ENCODE measurements at regions not wholly inside any gene's neighbourhood (a gene's known extent, or its start where the extent isn't known, plus 50 kb on each side); places are given as distances from the start of the nearest gene placed in this dataset.

DNA sequence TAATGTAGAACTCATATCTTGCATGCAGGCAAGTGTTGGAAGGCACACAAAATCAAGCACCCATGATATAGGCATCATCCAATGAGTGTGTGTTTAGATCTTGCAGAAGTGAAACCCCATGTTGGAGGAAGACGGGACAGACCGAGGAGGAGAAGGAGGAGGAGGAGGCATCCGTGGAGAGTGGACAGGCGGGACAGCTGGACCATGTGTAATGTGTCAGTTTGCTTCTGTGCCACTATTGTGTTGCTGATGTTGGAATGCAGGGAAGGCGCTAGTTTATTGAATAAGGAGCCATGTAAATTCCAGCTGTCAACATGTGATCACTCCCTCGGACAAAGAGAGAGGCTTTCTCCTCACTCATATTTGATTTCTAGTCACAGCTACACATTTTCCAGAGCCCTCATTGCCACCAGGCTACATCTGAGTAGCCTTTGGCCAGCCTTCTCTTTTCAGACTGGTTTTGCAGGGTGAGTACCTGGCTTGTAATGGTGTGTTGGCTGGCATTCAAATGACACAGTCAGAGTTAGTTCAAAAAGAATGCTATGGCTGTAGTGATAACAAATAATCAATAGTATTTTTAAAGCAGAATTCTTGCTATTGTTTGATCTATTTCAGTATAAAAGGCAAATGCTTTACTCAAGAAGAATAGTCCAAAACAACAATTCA is 1037.6 kb upstream of the NR2F2 start:
- in situ Hi-C loops (cut with HindIII; ENCODE audit: low pct_unique_long_range_greater_than_20kb, low sequenced_read_pairs), result no loop called here
- no peak for DNase-seq (ENCODE audit: low read depth)

DNA sequence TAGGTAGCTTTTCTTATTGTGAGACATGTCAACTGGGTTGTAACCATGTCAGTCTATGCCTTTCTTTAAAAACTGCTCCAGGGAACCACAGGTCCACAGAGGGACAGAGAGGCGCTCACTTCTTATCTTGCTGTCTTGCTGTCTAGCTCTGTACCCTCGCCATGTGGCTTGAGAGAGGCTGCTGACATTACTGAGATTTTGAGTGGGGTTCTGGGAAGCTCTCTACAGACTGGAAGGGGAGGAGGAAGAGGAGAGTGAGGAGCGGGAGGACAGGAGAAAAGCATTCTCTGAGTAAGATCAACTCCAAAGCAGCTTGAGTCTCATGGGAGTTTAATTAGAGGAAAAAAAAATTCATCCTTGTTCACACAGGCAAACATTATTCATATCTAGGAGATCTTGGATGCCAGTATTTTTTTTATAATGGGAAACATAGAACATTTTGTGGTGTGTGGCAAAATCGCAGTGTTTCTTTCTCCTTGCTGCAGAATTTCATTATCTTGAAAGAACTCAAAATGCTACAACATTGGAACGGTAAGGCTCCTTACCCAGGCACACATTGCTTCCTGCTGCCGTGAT is 1037.0 kb upstream of the NR2F2 start:
- DNase-seq (ENCODE audit: low read depth), result no peak
- in situ Hi-C loops (cut with HindIII; ENCODE audit: low pct_unique_long_range_greater_than_20kb, low sequenced_read_pairs), result no loop called here

DNA sequence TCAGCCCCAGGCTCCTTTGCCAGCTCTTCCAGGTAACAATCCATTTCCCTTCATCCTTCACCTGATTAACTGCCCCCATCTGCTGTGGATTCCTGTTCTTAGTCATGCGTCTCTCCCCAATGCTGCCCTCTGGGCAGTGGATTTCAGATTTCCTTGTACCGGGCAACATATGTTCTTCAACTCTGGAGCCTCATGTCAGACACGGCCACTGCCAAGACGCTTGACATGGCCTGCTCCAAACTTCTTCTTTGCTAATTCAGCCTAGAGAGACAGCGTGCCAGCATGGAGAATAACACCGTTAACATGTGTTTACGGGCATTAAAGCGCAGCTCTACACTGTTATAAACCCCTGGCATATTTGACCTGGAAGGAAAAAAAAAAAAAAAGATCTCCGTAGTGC is 1035.1 kb upstream of the NR2F2 start:
- DNase-seq (ENCODE audit: low read depth), result no peak

DNA sequence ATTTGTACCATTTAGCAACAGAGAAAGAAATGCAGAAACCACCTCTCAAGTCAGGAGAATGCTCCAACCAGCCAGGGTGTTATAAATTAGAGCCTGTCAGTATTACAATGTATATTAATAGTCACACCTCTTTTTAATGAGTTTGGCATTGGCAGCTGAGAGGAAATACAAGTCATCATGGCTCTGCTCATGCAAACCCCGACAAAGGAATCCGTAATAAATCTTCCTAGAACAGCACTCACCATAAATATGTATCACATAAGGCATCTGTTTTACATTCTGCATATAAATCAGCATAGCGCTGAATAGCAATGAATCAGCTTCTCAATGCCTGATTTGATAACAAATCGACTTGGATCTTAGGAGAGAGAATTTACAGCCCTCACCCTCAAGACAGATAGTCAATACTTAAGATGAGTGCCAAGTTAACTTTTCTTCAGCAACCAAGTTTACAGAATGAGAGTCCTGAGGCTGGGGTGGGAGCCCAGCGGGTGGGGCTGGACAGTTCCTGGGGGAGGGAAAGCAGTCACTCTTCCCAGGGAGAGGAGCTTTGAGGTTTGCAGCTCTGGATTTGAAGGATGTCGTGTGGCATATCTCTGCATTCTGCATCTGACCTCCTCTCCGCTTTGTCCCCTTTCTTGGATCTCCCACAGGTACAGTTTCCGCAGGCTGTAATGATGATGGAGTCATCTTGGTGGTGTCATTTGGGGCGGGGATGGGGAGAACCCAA is 1034.4 kb upstream of the NR2F2 start:
- in situ Hi-C loops (cut with HindIII; ENCODE audit: low pct_unique_long_range_greater_than_20kb, low sequenced_read_pairs), result no loop called here
- no peak for DNase-seq (ENCODE audit: low read depth)

More for the DNA sequence above, 1035.1 kb upstream of the NR2F2 start:
- in situ Hi-C loops (cut with HindIII; ENCODE audit: low pct_unique_long_range_greater_than_20kb, low sequenced_read_pairs), result no loop called here

DNA sequence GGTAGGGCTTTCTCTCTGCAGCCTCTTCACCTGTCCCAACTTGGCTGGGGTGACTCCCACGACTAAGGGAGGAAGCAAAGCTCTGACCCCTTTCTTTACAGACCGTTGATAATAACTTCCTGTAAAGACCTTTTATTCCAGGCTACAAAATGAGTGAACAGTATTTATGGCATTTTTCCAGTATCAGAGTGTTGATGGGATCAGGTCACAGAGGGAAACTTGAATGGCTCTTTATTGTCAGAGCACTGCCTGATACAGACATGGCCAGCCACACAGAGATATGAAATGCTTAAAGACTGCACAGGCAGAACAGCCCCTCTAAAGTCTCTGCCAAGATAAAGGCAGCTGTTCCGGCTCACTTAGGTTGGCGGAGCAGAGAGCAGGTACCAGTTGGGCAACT is 1033.9 kb upstream of the NR2F2 start:
- in situ Hi-C loops (cut with HindIII; ENCODE audit: low pct_unique_long_range_greater_than_20kb, low sequenced_read_pairs), result no loop called here

GRCh38 chr15:95298729-95299128 is 1031.8 kb upstream of the NR2F2 start:
- in situ Hi-C loops (cut with HindIII; ENCODE audit: low pct_unique_long_range_greater_than_20kb, low sequenced_read_pairs), result no loop called here
- no peak for DNase-seq (ENCODE audit: low read depth)

More for the DNA sequence above, 1033.9 kb upstream of the NR2F2 start:
- no peak for DNase-seq (ENCODE audit: low read depth)

DNA sequence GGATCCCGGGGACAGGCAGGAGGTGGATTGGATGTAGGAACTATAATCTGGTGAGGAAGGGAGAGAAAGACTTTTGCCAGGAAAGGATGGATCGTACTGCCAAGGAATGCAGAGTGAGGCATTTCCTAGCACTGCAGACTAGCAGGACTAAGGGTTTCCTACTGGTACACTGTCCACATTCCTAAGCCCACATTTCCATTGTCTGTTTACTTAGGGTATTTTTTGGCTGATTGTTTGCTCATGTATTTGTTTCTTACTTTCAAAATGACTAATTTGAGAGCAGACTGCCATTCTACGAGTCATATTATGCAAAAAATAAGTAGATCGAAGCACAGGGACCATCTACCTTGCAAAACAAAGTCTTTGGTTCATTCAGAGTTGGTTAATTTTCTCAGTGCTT is 1029.5 kb upstream of the NR2F2 start:
- DNase-seq (ENCODE audit: low read depth), result no peak
- in situ Hi-C loops (cut with HindIII; ENCODE audit: low pct_unique_long_range_greater_than_20kb, low sequenced_read_pairs), result no loop called here

DNA sequence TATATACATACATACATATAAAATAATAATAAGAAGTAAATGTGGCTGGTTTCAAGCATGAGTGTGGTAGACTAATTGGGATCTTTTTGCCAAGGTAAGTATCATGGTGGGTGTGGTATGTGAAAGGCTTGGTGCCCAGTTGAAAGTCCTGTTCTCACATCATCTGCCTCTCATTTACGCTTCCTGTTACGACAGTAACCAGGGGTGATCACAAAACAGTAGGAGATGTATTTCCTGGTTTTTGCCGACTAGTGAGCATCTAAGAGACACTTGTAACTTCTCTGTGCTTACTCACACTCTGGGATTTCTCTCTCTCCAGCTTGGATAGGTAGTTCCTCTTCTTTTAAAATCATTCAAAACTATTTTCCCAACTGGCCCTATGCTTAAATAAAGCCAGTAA is 1028.3 kb upstream of the NR2F2 start:
- no peak for DNase-seq (ENCODE audit: low read depth)
- in situ Hi-C loops (cut with HindIII; ENCODE audit: low pct_unique_long_range_greater_than_20kb, low sequenced_read_pairs), result no loop called here

- in situ Hi-C loops (cut with HindIII; ENCODE audit: low pct_unique_long_range_greater_than_20kb, low sequenced_read_pairs), result no loop called here
- no peak for DNase-seq (ENCODE audit: low read depth)
Observed at GRCh38 chr15:95302809-95303208, 1027.7 kb upstream of the NR2F2 start.

GRCh38 chr15:95303713-95304112 is 1026.8 kb upstream of the NR2F2 start:
- no peak for DNase-seq (ENCODE audit: low read depth)
- in situ Hi-C loops (cut with HindIII; ENCODE audit: low pct_unique_long_range_greater_than_20kb, low sequenced_read_pairs), result no loop called here

GRCh38 chr15:95304151-95304946 is 1026.2 kb upstream of the NR2F2 start:
- in situ Hi-C loops (cut with HindIII; ENCODE audit: low pct_unique_long_range_greater_than_20kb, low sequenced_read_pairs), result no loop called here
- DNase-seq (ENCODE audit: low read depth), result no peak

DNA sequence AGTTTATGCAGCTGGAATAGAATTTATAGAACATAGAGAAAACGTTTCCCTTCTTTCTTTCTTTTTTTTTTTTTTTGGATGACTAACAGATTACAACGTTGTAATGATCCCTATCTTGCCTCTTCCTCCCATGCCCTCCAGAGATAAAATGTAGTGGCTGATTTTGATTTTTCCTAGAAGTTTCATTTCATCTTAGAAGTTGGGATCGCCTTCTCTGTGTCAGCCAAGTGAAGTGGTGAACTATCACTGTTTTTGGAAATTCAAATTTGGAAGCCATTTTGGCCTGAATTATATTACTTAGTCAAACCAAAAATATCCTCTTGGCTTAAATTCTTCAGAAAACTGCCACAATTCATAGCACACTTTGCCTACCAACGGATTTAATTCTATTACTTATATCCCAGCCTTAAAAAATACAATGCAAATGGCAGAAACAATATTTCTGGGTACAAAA is 1025.5 kb upstream of the NR2F2 start:
- DNase-seq (ENCODE audit: low read depth), result no peak
- in situ Hi-C loops (cut with HindIII; ENCODE audit: low pct_unique_long_range_greater_than_20kb, low sequenced_read_pairs), result no loop called here

DNA sequence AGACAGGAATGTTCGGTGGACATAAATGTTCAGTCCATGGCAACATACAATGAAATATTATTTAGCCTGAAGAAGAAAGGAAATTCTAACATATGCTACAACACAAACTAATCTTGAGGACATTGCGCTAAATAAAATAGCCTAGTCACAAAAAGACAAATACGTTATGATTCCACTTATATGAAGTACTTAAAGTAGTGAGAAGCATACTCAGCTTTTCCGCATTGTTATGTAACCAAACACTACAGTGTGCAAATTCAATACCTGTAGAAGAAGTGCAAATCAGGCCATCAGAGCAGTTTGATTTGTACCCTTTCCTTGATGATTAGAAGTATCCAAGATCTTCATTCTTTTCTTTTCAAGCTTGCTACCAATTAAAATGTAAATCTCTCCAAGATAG is 1023.4 kb upstream of the NR2F2 start:
- in situ Hi-C loops (cut with HindIII; ENCODE audit: low pct_unique_long_range_greater_than_20kb, low sequenced_read_pairs), result no loop called here
- DNase-seq (ENCODE audit: low read depth), result no peak

GRCh38 chr15:95319242-95319641 is 1011.3 kb upstream of the NR2F2 start:
- DNase-seq (ENCODE audit: low read depth), result no peak
- in situ Hi-C loops (cut with HindIII; ENCODE audit: low pct_unique_long_range_greater_than_20kb, low sequenced_read_pairs), result no loop called here

GRCh38 chr15:95323796-95324195 is 1006.7 kb upstream of the NR2F2 start:
- in situ Hi-C loops (cut with HindIII; ENCODE audit: low pct_unique_long_range_greater_than_20kb, low sequenced_read_pairs), result no loop called here
- DNase-seq (ENCODE audit: low read depth), result no peak

DNA sequence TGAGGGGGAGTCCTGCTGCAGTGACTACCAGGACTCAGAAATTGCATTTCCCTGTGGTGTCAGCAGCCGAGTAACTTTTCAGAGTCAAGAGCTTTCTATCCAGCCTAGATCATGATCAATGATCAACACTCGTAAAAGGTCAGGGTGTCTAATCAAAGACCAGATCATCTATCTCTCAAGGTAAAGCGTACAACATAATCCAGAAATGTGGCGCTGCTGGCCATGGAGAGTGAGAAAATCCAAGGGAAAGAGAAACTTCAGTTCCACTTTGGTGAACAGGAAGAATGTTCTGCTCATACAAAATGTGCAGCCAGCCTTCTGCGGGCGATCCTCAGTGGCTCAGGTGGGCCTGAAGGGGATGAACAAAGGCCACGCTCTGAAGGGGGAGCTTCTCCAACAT is 1005.8 kb upstream of the NR2F2 start:
- in situ Hi-C loops (cut with HindIII; ENCODE audit: low pct_unique_long_range_greater_than_20kb, low sequenced_read_pairs), result no loop called here
- DNase-seq (ENCODE audit: low read depth), result no peak

GRCh38 chr15:95325763-95326404 is 1004.6 kb upstream of the NR2F2 start:
- DNase-seq (ENCODE audit: low read depth), result no peak
- in situ Hi-C loops (cut with HindIII; ENCODE audit: low pct_unique_long_range_greater_than_20kb, low sequenced_read_pairs), result no loop called here

DNA sequence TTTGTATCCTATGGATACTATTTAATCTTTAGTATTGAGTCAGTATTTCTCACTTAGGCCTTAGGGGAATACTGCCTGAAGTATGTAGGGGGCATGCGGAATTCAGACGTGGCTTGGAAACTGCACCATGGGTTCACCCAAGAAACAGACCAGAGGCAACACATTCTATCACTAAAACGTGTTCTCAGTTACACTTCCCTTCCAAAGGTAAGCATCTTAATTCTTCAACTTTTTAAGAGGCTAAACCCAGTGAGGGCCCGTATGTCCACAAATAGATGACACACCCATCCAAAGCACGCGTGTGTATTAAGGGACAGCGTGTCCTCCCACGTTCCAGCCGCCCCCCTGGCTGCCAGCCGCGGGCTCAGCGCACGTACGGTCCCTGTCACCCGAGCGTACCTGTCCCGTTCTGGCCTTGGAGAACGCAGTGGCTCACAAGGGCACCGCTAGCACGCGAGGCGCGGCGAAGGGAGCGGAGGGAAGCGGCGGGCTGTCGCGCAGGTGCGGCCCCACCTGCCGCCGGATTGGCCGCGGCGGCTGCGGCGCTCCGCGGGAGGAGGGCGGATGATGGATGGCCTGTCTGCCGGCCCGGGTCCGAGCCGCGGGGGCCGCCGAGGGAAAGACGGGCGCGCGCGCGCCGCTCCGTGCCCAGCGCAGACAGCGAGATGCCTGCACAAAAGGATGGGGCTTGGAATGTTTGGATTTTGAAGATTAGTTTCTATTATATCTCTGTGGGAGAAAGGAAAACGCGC is 1003.9 kb upstream of the NR2F2 start:
- DNase-seq (ENCODE audit: low read depth), result no peak
- in situ Hi-C loops (cut with HindIII; ENCODE audit: low pct_unique_long_range_greater_than_20kb, low sequenced_read_pairs), result no loop called here

Data from Caki2 (cell line).